WTC11 (cell line): ENCODE measurements at regions not wholly inside any gene's neighbourhood (a gene's known extent, or its start where the extent isn't known, plus 50 kb on each side); places are given as distances from the start of the nearest gene placed in this dataset.

ENCODE experiments used
- ATAC-seq: fragments of 200-7000 bp; cut with Tn5 transposase; 2 replicates; pipeline ENCODE4 v1.10.0; 2021; ENCODE audit warnings: mild to moderate bottlenecking, moderate library complexity
- CTCF ChIA-PET: fragments of 300-600 bp; sonication (Branson Sonifier 250); formaldehyde crosslinking; loops from one replicate; lab custom pipeline; 2021; ENCODE audit warnings: antibody characterized with exemption; lab: Charles Lee
- POLR2A ChIA-PET: fragments of 350-600 bp; sonication (Branson Sonifier 250); formaldehyde crosslinking; loops from one replicate; lab custom pipeline; 2021; ENCODE audit warnings: antibody characterized with exemption; lab: Charles Lee
- DNase-seq: peaks from one replicate; pipeline ENCODE4 v3.0.0; 2021; ENCODE audit warnings: low spot score
- H3K27ac Mint-ChIP-seq: 2 replicates; pipeline ENCODE4 v1.8.0; 2021; ENCODE audit warnings: mixed read lengths
- H3K27me3 Mint-ChIP-seq: 2 replicates; pipeline ENCODE4 v1.8.0; 2021; ENCODE audit warnings: low read depth, mild to moderate bottlenecking, moderate library complexity, mixed read lengths
- H3K36me3 Mint-ChIP-seq: 2 replicates; pipeline ENCODE4 v1.8.0; 2021; ENCODE audit warnings: mixed read lengths
- H3K4me1 Mint-ChIP-seq: 2 replicates; pipeline ENCODE4 v1.8.0; 2022; ENCODE audit warnings: mixed read lengths
- H3K4me3 Mint-ChIP-seq: 2 replicates; pipeline ENCODE4 v1.8.0; 2021; ENCODE audit warnings: mild to moderate bottlenecking, moderate library complexity, mixed read lengths
- H3K9me3 Mint-ChIP-seq: 2 replicates; pipeline ENCODE4 v1.8.0; 2021; ENCODE audit warnings: mixed read lengths
- AFF4 ChIP-seq: sonication (generic); formaldehyde crosslinking; IDR thresholded peaks from 2 replicates; pipeline ENCODE4 v1.8.1; 2023; ENCODE audit warnings: mild to moderate bottlenecking, missing genetic modification reagents, borderline replicate concordance
- AR ChIP-seq: fragments of 250-450 bp; sonication (Bioruptor Pico); IDR thresholded peaks from 2 replicates; pipeline ENCODE4 v1.9.0; 2021; ENCODE audit warnings: mild to moderate bottlenecking
- CTCF ChIP-seq: fragments of 200-600 bp; IDR thresholded peaks from 2 replicates; pipeline ENCODE4 v1.8.0; 2022; ENCODE audit warnings: antibody characterized with exemption
- FOXP1 ChIP-seq: sonication (generic); formaldehyde crosslinking; IDR thresholded peaks from 2 replicates; pipeline ENCODE4 v1.8.0; 2022; ENCODE audit warnings: missing genetic modification reagents, mild to moderate bottlenecking, moderate library complexity, borderline replicate concordance
- GABPB1 ChIP-seq: sonication (generic); formaldehyde crosslinking; IDR thresholded peaks from 2 replicates; pipeline ENCODE4 v1.8.1; 2023; ENCODE audit warnings: mild to moderate bottlenecking, missing genetic modification reagents
- HMGXB4 ChIP-seq: sonication (generic); formaldehyde crosslinking; IDR thresholded peaks from 2 replicates; pipeline ENCODE4 v1.8.1; 2023; ENCODE audit warnings: mild to moderate bottlenecking, moderate library complexity, missing genetic modification reagents
- JAZF1 ChIP-seq: fragments of 250-450 bp; sonication (Bioruptor Pico); IDR thresholded peaks from 2 replicates; pipeline ENCODE4 v1.9.0; 2021; ENCODE audit warnings: moderate library complexity, mild to moderate bottlenecking, inconsistent platforms
- NFATC4 ChIP-seq: fragments of 250-450 bp; sonication (Bioruptor Pico); IDR thresholded peaks from 2 replicates; pipeline ENCODE4 v1.9.0; 2021; ENCODE audit warnings: mild to moderate bottlenecking
- SP1 ChIP-seq: sonication (generic); formaldehyde crosslinking; conservative IDR thresholded peaks from 2 replicates; pipeline ENCODE4 v1.8.1; 2022; ENCODE audit warnings: missing genetic modification reagents
- TEAD4 ChIP-seq: sonication (generic); formaldehyde crosslinking; IDR thresholded peaks from 2 replicates; pipeline ENCODE4 v1.8.0; 2022; ENCODE audit warnings: mild to moderate bottlenecking, missing genetic modification reagents
- USF1 ChIP-seq: sonication (generic); formaldehyde crosslinking; IDR thresholded peaks from 2 replicates; pipeline ENCODE4 v1.8.0; 2022; ENCODE audit warnings: mild to moderate bottlenecking, missing genetic modification reagents
- ZNF425 ChIP-seq: fragments of 250-450 bp; sonication (Bioruptor Pico); conservative IDR thresholded peaks from 2 replicates; pipeline ENCODE4 v1.9.0; 2021; ENCODE audit warnings: mild to moderate bottlenecking
- ZNF671 ChIP-seq: fragments of 250-450 bp; sonication (Bioruptor Pico); IDR thresholded peaks from 2 replicates; pipeline ENCODE4 v1.8.0; 2021; ENCODE audit warnings: mild to moderate bottlenecking

GRCh38 chr1:235027076-235027861 is 101.4 kb downstream of the TOMM20 start (continued):
- TF ChIP-seq AR (CRISPR knock-in tag): no peak
- no peak for TF ChIP-seq HMGXB4 (CRISPR knock-in tag)
- TF ChIP-seq TEAD4 (CRISPR knock-in tag): no peak
- TF ChIP-seq USF1 (CRISPR knock-in tag): no peak
- TF ChIP-seq ZNF671 (CRISPR knock-in tag): no peak
- no peak for TF ChIP-seq NFATC4 (CRISPR knock-in tag)

- ATAC-seq: no peak
- Mint-ChIP-seq H3K4me3 (no peak overlapping the region), H3K27me3 (no peaks in the 10 kb centered on the region), H3K27ac (no peak overlapping the region), H3K9me3 (peaks cover 26% of the 10 kb centered on the region), H3K36me3 (peaks cover 8% of the 10 kb centered on the region), H3K4me1 (peaks cover 21% of the 10 kb centered on the region)
- POLR2A ChIA-PET: no interaction called here
- TF ChIP-seq TEAD4 (CRISPR knock-in tag) (no peak), CTCF (no peak), FOXP1 (CRISPR knock-in tag) (no peak), NFATC4 (CRISPR knock-in tag) (no peak), ZNF425 (no peak)
- CTCF ChIA-PET: no interaction called here
- no peak for DNase-seq
Measured at GRCh38 chr1:235025422-235025984, 103.1 kb downstream of the TOMM20 start.

- POLR2A ChIA-PET: no interaction called here
- TF ChIP-seq SP1 (CRISPR knock-in tag) (no peak), AFF4 (CRISPR knock-in tag) (no peak), NFATC4 (CRISPR knock-in tag) (no peak), JAZF1 (no peak), CTCF (no peak), GABPB1 (CRISPR knock-in tag) (no peak)
Measured at GRCh38 chr1:235024711-235025421, 103.8 kb downstream of the TOMM20 start.

More at GRCh38 chr1:235024711-235025421, 103.8 kb downstream of the TOMM20 start:
- peaks cover 26% of the 10 kb centered on the region for H3K9me3 Mint-ChIP-seq
- no peak overlapping the region for H3K4me3 Mint-ChIP-seq
- no peaks in the 10 kb centered on the region for H3K27me3 Mint-ChIP-seq
- ATAC-seq: no peak
- H3K36me3 Mint-ChIP-seq: peaks cover 8% of the 10 kb centered on the region
- H3K4me1 Mint-ChIP-seq: peaks cover 21% of the 10 kb centered on the region
- no peak overlapping the region for H3K27ac Mint-ChIP-seq
- DNase-seq: no peak
- CTCF ChIA-PET: no interaction called here
